Endodermal cell (in vitro differentiated cells): ENCODE measurements at regions not wholly inside any gene's neighbourhood (a gene's known extent, or its start where the extent isn't known, plus 50 kb on each side); places are given as distances from the start of the nearest gene placed in this dataset.

Source experiments
- DNase-seq: peaks from one replicate; pipeline ENCODE4 v3.0.0-alpha.2; 2017
- H3K27ac ChIP-seq: 2 replicates; pipeline ENCODE4 v1.5.1; 2013; ENCODE audit warnings: mild to moderate bottlenecking, low read depth, low read length, moderate library complexity
- H3K27me3 ChIP-seq: 2 replicates; pipeline ENCODE4 v1.6.1; 2013; ENCODE audit warnings: mild to moderate bottlenecking, low read length, moderate library complexity; ENCODE audit not compliant: insufficient read depth, control insufficient read depth, poor library complexity, severe bottlenecking
- H3K36me3 ChIP-seq: 2 replicates; pipeline ENCODE4 v1.7.0; 2013; ENCODE audit warnings: mild to moderate bottlenecking, low read length, moderate library complexity; ENCODE audit not compliant: control insufficient read depth, insufficient read depth
- H3K4me1 ChIP-seq: one replicate; pipeline ENCODE4 v1.7.0; 2013; ENCODE audit warnings: low read length; ENCODE audit not compliant: control insufficient read depth, insufficient read depth
- H3K4me3 ChIP-seq: 2 replicates; pipeline ENCODE4 v1.5.1; 2013; ENCODE audit warnings: mild to moderate bottlenecking, low read length, moderate library complexity
- H3K9ac ChIP-seq: 2 replicates; pipeline ENCODE4 v1.6.1; 2013; ENCODE audit warnings: mild to moderate bottlenecking, low read length, moderate library complexity; ENCODE audit not compliant: poor library complexity, severe bottlenecking; ENCODE audit errors: extremely low read depth
- H3K9me3 ChIP-seq: 2 replicates; pipeline ENCODE4 v1.6.1; 2013; ENCODE audit warnings: mild to moderate bottlenecking, low read length, moderate library complexity; ENCODE audit not compliant: control insufficient read depth
- H3K27ac Mint-ChIP-seq: 2 replicates; pipeline ENCODE4 v1.8.0; 2020; ENCODE audit warnings: mixed read lengths
- H3K27me3 Mint-ChIP-seq: 2 replicates; pipeline ENCODE4 v1.8.0; 2021; ENCODE audit warnings: mild to moderate bottlenecking, mixed read lengths; ENCODE audit not compliant: insufficient read depth
- H3K36me3 Mint-ChIP-seq: 2 replicates; pipeline ENCODE4 v1.8.0; 2020; ENCODE audit warnings: low read depth, mixed read lengths
- H3K4me1 Mint-ChIP-seq: 2 replicates; pipeline ENCODE4 v1.8.0; 2020; ENCODE audit warnings: mixed read lengths
- H3K4me3 Mint-ChIP-seq: 2 replicates; pipeline ENCODE4 v1.8.0; 2020; ENCODE audit warnings: mild to moderate bottlenecking, moderate library complexity, mixed read lengths
- H3K9me3 Mint-ChIP-seq: 2 replicates; pipeline ENCODE4 v1.8.0; 2020; ENCODE audit warnings: mild to moderate bottlenecking, mixed read lengths
- WGBS, 2 experiments: methylation state at CpG; one replicate each; pipeline versions ENCODE4 v1.1.5 to v1.1.7; 2013; ENCODE audit warnings: missing lambda C conversion rate in 2 of 2, mixed read lengths in 1 of 2; ENCODE audit not compliant: insufficient coverage in 1 of 2, insufficient read length in 1 of 2; 5-methylcytosine and 5-hydroxymethylcytosine counted together
- TF ChIP-seq, protein P1 (sequence below): fragments of 200-600 bp; sonication (generic); conservative IDR thresholded peaks from 2 replicates; pipeline ENCODE4 v1.5.0; 2021; ENCODE audit warnings: antibody characterized with exemption, mild to moderate bottlenecking

DNA sequence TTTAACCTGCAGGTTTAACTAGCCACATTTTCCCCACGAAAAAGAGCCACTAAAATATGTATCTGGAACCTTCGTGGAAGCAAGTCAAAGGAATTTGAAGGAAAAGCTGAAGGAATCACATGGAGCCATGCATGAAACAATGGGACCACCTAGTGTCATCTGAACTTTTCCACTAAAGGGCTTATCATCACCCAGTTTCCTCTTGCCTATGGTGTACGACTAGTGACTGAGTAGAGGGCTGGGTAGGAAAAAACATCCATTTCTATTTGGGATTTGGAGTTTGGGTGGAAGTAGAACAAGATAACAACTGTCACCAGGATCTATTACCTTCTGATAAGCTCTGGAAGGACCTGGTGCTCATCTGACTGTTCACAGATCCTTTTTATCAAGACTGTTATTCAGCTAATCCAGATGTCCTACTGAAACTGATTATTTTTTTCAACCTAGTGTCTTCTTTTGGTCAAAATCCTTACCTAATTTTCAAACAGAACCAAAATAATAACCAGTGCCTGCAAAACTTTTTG lies 153.2 kb upstream of the COL1A2 start:
- no peak overlapping the region for H3K9ac ChIP-seq
- H3K9me3 ChIP-seq = no peaks in the 10 kb centered on the region
- Mint-ChIP-seq H3K36me3 (no peaks in the 10 kb centered on the region), H3K4me1 (peaks cover 29% of the 10 kb centered on the region), H3K27ac (no peak overlapping the region), H3K27me3 (peaks cover 39% of the 10 kb centered on the region), H3K9me3 (no peaks in the 10 kb centered on the region), H3K4me3 (no peak overlapping the region)
- H3K36me3 ChIP-seq = no peaks in the 10 kb centered on the region
- no peak overlapping the region for H3K27ac ChIP-seq
- peaks cover 25% of the 10 kb centered on the region for H3K27me3 ChIP-seq
- no peak overlapping the region for H3K4me3 ChIP-seq
- no peak for DNase-seq
- WGBS, 2 experiments = 73 to 80% methylated on average over 2 to 3 of the region's 3 CpGs
- peaks cover 8% of the 10 kb centered on the region for H3K4me1 ChIP-seq
- TF ChIP-seq, protein P1, sequence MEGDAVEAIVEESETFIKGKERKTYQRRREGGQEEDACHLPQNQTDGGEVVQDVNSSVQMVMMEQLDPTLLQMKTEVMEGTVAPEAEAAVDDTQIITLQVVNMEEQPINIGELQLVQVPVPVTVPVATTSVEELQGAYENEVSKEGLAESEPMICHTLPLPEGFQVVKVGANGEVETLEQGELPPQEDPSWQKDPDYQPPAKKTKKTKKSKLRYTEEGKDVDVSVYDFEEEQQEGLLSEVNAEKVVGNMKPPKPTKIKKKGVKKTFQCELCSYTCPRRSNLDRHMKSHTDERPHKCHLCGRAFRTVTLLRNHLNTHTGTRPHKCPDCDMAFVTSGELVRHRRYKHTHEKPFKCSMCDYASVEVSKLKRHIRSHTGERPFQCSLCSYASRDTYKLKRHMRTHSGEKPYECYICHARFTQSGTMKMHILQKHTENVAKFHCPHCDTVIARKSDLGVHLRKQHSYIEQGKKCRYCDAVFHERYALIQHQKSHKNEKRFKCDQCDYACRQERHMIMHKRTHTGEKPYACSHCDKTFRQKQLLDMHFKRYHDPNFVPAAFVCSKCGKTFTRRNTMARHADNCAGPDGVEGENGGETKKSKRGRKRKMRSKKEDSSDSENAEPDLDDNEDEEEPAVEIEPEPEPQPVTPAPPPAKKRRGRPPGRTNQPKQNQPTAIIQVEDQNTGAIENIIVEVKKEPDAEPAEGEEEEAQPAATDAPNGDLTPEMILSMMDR = no peak

DNA sequence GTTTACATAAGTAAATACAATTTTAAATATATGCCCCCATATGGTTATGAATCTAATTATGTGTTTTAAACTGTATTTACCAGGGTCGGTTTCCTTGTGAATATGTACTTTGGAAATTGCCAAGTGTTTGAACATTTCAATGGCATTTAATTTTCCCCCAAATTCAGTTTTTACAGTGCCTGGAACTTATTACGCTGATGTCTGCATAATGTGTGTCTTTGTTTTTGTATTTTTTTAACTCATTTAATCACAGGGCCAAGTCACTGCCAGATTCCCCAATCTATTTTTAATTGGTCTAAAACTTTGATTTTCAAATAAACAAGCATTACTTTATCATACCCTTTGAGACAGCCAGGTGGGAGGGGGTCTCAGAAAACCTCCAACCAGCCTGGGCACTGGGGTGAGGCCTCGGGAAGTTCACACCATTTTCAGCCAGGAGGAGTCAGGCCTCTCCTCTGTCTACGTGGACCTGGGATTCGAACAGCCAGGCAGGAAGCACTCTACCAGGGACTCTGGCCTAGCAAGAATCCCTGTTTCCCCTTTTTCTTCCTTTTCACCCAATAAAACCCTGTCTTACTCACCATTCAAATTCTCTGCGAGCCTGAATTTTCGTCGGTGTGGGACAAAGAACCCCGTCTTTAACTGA lies 151.5 kb upstream of the COL1A2 start:
- no peak overlapping the region for H3K4me3 Mint-ChIP-seq
- no peaks in the 10 kb centered on the region for H3K9me3 ChIP-seq
- H3K4me1 ChIP-seq = peaks cover 8% of the 10 kb centered on the region
- DNase-seq = peak; percentile 67
- no peak overlapping the region for H3K4me3 ChIP-seq
- TF ChIP-seq, protein P1 = peak; percentile 58
- no peaks in the 10 kb centered on the region for H3K9me3 Mint-ChIP-seq
- H3K27me3 ChIP-seq = peaks cover 31% of the 10 kb centered on the region
- no peaks in the 10 kb centered on the region for H3K36me3 ChIP-seq
- peaks cover 19% of the 10 kb centered on the region for H3K4me1 Mint-ChIP-seq
- H3K27ac Mint-ChIP-seq = no peak overlapping the region
- peaks cover 39% of the 10 kb centered on the region for H3K27me3 Mint-ChIP-seq
- H3K36me3 Mint-ChIP-seq = no peaks in the 10 kb centered on the region
- H3K27ac ChIP-seq = no peak overlapping the region
- H3K9ac ChIP-seq = no peak overlapping the region
- 86 to 88% methylated on average over 6 to 9 of the region's 9 CpGs for WGBS, 2 experiments

DNA sequence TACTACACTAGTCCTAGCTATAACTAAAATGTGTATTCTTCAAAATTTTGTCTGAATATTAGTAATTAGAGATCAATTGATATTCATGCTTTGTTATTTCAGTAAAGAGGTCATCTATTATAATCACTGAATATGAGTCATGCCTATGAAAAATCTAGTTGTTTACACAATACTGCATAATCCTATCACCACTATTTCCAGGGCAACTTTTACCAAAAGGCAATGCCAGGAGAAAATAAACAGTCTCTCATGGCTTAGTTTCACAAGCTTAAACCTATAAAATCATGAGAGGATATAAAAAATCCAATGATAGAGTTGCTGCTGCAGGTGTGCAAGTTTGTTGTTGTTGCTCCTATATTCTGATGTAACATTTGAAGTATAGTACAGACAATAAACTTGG lies 149.9 kb upstream of the COL1A2 start:
- TF ChIP-seq, protein P1 = no peak
- no peak overlapping the region for H3K27ac Mint-ChIP-seq

More for the DNA sequence above, 149.9 kb upstream of the COL1A2 start:
- Histone ChIP-seq H3K36me3 (no peaks in the 10 kb centered on the region), H3K27me3 (peaks cover 33% of the 10 kb centered on the region), H3K27ac (no peak overlapping the region), H3K9me3 (no peaks in the 10 kb centered on the region), H3K4me1 (peaks cover 8% of the 10 kb centered on the region), H3K4me3 (no peak overlapping the region), H3K9ac (no peak overlapping the region)
- H3K9me3 Mint-ChIP-seq = no peaks in the 10 kb centered on the region
- peaks cover 46% of the 10 kb centered on the region for H3K27me3 Mint-ChIP-seq
- no peaks in the 10 kb centered on the region for H3K36me3 Mint-ChIP-seq
- peaks cover 22% of the 10 kb centered on the region for H3K4me1 Mint-ChIP-seq
- no peak overlapping the region for H3K4me3 Mint-ChIP-seq
- no peak for DNase-seq
